GM23338 (cell line): ENCODE measurements at regions not wholly inside any gene's neighbourhood (a gene's known extent, or its start where the extent isn't known, plus 50 kb on each side); places are given as distances from the start of the nearest gene placed in this dataset.

ENCODE experiments used
- CREB1 ChIP-seq: fragments of 250-450 bp; sonication (Bioruptor Pico); IDR thresholded peaks from 2 replicates; pipeline ENCODE4 v1.5.0; 2020; ENCODE audit warnings: low read depth, mild to moderate bottlenecking, moderate library complexity
- EZH2 ChIP-seq: fragments of 200-600 bp; sonication (generic); IDR thresholded peaks from one replicate; pipeline ENCODE4 v1.8.0; 2017; ENCODE audit warnings: antibody characterized with exemption, mild to moderate bottlenecking, low read depth; ENCODE audit not compliant: unreplicated experiment
- EZH2phosphoT487 ChIP-seq: fragments of 200-600 bp; sonication (generic); IDR thresholded peaks from one replicate; pipeline ENCODE4 v1.8.1; 2018; ENCODE audit warnings: antibody characterized with exemption; ENCODE audit not compliant: unreplicated experiment
- JUNB ChIP-seq: IDR thresholded peaks from one replicate; pipeline ENCODE4 v1.6.1; 2016; ENCODE audit warnings: antibody characterized with exemption; ENCODE audit not compliant: unreplicated experiment
- NANOG ChIP-seq: IDR thresholded peaks from 2 replicates; pipeline ENCODE4 v1.6.1; 2016; ENCODE audit warnings: antibody characterized with exemption, borderline replicate concordance
- POLR2AphosphoS5 ChIP-seq: IDR thresholded peaks from 2 replicates; pipeline ENCODE4 v1.6.1; 2016; ENCODE audit warnings: antibody characterized with exemption, low read depth
- STAT1 ChIP-seq: IDR thresholded peaks from one replicate; pipeline ENCODE4 v1.6.1; 2016; ENCODE audit warnings: antibody characterized with exemption; ENCODE audit not compliant: unreplicated experiment
- ZNF114 ChIP-seq: fragments of 250-450 bp; sonication (Bioruptor Pico); IDR thresholded peaks from 2 replicates; pipeline ENCODE4 v1.5.0; 2020; ENCODE audit warnings: mild to moderate bottlenecking, moderate library complexity
- ZNF462 ChIP-seq: fragments of 250-450 bp; sonication (Bioruptor Pico); IDR thresholded peaks from 2 replicates; pipeline ENCODE4 v1.5.0; 2020; ENCODE audit warnings: mild to moderate bottlenecking, moderate library complexity
- TF ChIP-seq, protein P1 (sequence below), 2 experiments: fragments of 200-600 bp in 1 of 2; sonication (generic) in 1 of 2; conservative IDR thresholded peaks; 2 replicates each; pipeline versions ENCODE4 v1.5.1 to v1.6.1; 2016 to 2017; ENCODE audit warnings: antibody characterized with exemption in 2 of 2, low read depth in 2 of 2, mild to moderate bottlenecking in 2 of 2, moderate library complexity in 1 of 2
- TF ChIP-seq, protein P2 (sequence below): IDR thresholded peaks from one replicate; pipeline ENCODE4 v1.6.1; 2018; ENCODE audit warnings: antibody characterized with exemption; ENCODE audit not compliant: unreplicated experiment

- TF ChIP-seq, protein P1, sequence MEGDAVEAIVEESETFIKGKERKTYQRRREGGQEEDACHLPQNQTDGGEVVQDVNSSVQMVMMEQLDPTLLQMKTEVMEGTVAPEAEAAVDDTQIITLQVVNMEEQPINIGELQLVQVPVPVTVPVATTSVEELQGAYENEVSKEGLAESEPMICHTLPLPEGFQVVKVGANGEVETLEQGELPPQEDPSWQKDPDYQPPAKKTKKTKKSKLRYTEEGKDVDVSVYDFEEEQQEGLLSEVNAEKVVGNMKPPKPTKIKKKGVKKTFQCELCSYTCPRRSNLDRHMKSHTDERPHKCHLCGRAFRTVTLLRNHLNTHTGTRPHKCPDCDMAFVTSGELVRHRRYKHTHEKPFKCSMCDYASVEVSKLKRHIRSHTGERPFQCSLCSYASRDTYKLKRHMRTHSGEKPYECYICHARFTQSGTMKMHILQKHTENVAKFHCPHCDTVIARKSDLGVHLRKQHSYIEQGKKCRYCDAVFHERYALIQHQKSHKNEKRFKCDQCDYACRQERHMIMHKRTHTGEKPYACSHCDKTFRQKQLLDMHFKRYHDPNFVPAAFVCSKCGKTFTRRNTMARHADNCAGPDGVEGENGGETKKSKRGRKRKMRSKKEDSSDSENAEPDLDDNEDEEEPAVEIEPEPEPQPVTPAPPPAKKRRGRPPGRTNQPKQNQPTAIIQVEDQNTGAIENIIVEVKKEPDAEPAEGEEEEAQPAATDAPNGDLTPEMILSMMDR (conservative IDR thresholded peaks at IDR 0.05; ENCODE audit: low read depth in 2 of 2): no peak
- no peak for TF ChIP-seq POLR2AphosphoS5
- no peak for TF ChIP-seq EZH2phosphoT487
- no peak for TF ChIP-seq EZH2
- no peak for TF ChIP-seq STAT1
- no peak for TF ChIP-seq CREB1 (CRISPR knock-in tag)
- TF ChIP-seq, protein P2, sequence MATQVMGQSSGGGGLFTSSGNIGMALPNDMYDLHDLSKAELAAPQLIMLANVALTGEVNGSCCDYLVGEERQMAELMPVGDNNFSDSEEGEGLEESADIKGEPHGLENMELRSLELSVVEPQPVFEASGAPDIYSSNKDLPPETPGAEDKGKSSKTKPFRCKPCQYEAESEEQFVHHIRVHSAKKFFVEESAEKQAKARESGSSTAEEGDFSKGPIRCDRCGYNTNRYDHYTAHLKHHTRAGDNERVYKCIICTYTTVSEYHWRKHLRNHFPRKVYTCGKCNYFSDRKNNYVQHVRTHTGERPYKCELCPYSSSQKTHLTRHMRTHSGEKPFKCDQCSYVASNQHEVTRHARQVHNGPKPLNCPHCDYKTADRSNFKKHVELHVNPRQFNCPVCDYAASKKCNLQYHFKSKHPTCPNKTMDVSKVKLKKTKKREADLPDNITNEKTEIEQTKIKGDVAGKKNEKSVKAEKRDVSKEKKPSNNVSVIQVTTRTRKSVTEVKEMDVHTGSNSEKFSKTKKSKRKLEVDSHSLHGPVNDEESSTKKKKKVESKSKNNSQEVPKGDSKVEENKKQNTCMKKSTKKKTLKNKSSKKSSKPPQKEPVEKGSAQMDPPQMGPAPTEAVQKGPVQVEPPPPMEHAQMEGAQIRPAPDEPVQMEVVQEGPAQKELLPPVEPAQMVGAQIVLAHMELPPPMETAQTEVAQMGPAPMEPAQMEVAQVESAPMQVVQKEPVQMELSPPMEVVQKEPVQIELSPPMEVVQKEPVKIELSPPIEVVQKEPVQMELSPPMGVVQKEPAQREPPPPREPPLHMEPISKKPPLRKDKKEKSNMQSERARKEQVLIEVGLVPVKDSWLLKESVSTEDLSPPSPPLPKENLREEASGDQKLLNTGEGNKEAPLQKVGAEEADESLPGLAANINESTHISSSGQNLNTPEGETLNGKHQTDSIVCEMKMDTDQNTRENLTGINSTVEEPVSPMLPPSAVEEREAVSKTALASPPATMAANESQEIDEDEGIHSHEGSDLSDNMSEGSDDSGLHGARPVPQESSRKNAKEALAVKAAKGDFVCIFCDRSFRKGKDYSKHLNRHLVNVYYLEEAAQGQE: no peak
- no peak for TF ChIP-seq ZNF114 (CRISPR knock-in tag)
- no peak for TF ChIP-seq JUNB
- no peak for TF ChIP-seq ZNF462 (CRISPR knock-in tag)
- no peak for TF ChIP-seq NANOG
These were observed 378.8 kb upstream of the TBX3 start for GRCh38 chr12:115062741-115063140.
